ENCODE measurements at regions not wholly inside any gene's neighbourhood (a gene's known extent, or its start where the extent isn't known, plus 50 kb on each side); places are given as distances from the start of the nearest gene placed in this dataset.
A peak's percentile ranks its signal among the peaks of the same experiment; 100 is the strongest.

DNA sequence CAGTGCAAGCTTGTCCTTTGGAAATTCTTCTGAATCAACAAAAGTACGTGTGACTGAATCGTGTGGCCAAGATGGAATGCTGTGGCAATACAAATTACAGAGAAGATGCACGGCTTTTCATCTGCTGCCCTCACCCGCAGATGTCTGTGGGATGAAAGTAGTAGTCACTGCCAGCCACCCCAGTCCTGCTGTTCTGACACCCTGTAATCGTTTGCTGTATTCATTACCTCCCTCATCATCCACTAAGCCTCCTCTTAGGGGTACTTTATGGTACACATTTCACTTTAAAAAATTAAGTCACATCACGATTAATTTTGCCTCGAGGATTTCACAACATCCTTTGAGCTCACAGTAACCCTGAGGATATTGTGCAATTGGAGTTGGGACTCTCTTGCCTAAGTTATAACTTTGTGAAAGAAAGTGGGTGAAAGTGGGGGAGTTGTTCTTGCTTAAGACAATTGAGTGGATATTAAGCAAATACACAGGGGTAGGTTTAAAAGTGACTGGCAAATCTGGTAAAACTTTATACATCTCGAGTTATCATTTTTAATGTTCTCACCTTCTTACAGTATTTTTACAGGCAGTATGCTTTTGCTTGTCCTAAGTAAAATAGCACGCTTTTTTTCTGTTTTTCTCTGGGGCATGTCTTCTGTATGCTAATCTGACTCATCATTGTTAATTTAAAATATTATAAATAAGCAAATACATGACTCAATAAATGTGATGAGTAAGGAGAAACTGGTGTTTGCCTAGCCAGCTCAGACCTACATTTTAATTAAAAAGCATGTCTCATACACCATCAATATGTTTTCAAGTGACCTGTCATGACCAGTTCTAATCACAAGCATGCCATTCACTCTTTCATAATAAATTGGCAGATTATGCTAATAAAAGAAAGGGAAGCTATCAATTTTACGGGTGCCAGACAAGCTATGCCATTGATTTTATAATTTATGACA lies 680.9 kb downstream of the IRS1 start (continued):
- TF ChIP-seq, protein P1, sequence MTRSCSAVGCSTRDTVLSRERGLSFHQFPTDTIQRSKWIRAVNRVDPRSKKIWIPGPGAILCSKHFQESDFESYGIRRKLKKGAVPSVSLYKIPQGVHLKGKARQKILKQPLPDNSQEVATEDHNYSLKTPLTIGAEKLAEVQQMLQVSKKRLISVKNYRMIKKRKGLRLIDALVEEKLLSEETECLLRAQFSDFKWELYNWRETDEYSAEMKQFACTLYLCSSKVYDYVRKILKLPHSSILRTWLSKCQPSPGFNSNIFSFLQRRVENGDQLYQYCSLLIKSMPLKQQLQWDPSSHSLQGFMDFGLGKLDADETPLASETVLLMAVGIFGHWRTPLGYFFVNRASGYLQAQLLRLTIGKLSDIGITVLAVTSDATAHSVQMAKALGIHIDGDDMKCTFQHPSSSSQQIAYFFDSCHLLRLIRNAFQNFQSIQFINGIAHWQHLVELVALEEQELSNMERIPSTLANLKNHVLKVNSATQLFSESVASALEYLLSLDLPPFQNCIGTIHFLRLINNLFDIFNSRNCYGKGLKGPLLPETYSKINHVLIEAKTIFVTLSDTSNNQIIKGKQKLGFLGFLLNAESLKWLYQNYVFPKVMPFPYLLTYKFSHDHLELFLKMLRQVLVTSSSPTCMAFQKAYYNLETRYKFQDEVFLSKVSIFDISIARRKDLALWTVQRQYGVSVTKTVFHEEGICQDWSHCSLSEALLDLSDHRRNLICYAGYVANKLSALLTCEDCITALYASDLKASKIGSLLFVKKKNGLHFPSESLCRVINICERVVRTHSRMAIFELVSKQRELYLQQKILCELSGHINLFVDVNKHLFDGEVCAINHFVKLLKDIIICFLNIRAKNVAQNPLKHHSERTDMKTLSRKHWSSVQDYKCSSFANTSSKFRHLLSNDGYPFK (CRISPR knock-in tag; IDR thresholded peaks at IDR 0.05; ENCODE audit: borderline replicate concordance), result no peak
- TF ChIP-seq SMAD3 (CRISPR knock-in tag; IDR thresholded peaks at IDR 0.05), result peak; percentile 69; the same call in 1 of the 2 replicates
- TF ChIP-seq, protein P2, sequence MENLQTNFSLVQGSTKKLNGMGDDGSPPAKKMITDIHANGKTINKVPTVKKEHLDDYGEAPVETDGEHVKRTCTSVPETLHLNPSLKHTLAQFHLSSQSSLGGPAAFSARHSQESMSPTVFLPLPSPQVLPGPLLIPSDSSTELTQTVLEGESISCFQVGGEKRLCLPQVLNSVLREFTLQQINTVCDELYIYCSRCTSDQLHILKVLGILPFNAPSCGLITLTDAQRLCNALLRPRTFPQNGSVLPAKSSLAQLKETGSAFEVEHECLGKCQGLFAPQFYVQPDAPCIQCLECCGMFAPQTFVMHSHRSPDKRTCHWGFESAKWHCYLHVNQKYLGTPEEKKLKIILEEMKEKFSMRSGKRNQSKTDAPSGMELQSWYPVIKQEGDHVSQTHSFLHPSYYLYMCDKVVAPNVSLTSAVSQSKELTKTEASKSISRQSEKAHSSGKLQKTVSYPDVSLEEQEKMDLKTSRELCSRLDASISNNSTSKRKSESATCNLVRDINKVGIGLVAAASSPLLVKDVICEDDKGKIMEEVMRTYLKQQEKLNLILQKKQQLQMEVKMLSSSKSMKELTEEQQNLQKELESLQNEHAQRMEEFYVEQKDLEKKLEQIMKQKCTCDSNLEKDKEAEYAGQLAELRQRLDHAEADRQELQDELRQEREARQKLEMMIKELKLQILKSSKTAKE (CRISPR knock-in tag; IDR thresholded peaks at IDR 0.05; ENCODE audit: borderline replicate concordance), result no peak
- no peak for TF ChIP-seq ZNF768 (CRISPR knock-in tag; IDR thresholded peaks at IDR 0.05)
- peak; percentile 61 for TF ChIP-seq GATAD1 (CRISPR knock-in tag; IDR thresholded peaks at IDR 0.05)
- no peak for TF ChIP-seq ATM (IDR thresholded peaks at IDR 0.05; ENCODE audit: borderline replicate concordance)
- TF ChIP-seq SMYD3 (CRISPR knock-in tag; IDR thresholded peaks at IDR 0.05), result peak; percentile 81; the same call in 1 of the 2 replicates
- TF ChIP-seq GATAD2A (CRISPR knock-in tag; IDR thresholded peaks at IDR 0.05), result peak; percentile 99
- peak; percentile 94 for TF ChIP-seq MAFK (conservative IDR thresholded peaks at IDR 0.05 in 1 of 2, IDR thresholded peaks at IDR 0.05 in 1 of 2; ENCODE audit: low read length in 2 of 2)
- TF ChIP-seq, protein P3, sequence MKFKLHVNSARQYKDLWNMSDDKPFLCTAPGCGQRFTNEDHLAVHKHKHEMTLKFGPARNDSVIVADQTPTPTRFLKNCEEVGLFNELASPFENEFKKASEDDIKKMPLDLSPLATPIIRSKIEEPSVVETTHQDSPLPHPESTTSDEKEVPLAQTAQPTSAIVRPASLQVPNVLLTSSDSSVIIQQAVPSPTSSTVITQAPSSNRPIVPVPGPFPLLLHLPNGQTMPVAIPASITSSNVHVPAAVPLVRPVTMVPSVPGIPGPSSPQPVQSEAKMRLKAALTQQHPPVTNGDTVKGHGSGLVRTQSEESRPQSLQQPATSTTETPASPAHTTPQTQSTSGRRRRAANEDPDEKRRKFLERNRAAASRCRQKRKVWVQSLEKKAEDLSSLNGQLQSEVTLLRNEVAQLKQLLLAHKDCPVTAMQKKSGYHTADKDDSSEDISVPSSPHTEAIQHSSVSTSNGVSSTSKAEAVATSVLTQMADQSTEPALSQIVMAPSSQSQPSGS (CRISPR knock-in tag; IDR thresholded peaks at IDR 0.05), result peak; percentile 72; the same call in 1 of the 2 replicates
- TF ChIP-seq TBL1XR1 (IDR thresholded peaks at IDR 0.05; ENCODE audit: borderline replicate concordance, low read length, partially characterized antibody), result peak; percentile 98
- peak; percentile 47; the same call in 1 of the 2 replicates for TF ChIP-seq KMT2A (CRISPR knock-in tag; IDR thresholded peaks at IDR 0.05)
- TF ChIP-seq HOXA9 (CRISPR knock-in tag; IDR thresholded peaks at IDR 0.05; ENCODE audit: borderline replicate concordance), result no peak
- TF ChIP-seq, protein P4, sequence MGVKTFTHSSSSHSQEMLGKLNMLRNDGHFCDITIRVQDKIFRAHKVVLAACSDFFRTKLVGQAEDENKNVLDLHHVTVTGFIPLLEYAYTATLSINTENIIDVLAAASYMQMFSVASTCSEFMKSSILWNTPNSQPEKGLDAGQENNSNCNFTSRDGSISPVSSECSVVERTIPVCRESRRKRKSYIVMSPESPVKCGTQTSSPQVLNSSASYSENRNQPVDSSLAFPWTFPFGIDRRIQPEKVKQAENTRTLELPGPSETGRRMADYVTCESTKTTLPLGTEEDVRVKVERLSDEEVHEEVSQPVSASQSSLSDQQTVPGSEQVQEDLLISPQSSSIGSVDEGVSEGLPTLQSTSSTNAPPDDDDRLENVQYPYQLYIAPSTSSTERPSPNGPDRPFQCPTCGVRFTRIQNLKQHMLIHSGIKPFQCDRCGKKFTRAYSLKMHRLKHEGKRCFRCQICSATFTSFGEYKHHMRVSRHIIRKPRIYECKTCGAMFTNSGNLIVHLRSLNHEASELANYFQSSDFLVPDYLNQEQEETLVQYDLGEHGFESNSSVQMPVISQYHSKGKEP (CRISPR knock-in tag; IDR thresholded peaks at IDR 0.05), result no peak
- TF ChIP-seq, protein P5, sequence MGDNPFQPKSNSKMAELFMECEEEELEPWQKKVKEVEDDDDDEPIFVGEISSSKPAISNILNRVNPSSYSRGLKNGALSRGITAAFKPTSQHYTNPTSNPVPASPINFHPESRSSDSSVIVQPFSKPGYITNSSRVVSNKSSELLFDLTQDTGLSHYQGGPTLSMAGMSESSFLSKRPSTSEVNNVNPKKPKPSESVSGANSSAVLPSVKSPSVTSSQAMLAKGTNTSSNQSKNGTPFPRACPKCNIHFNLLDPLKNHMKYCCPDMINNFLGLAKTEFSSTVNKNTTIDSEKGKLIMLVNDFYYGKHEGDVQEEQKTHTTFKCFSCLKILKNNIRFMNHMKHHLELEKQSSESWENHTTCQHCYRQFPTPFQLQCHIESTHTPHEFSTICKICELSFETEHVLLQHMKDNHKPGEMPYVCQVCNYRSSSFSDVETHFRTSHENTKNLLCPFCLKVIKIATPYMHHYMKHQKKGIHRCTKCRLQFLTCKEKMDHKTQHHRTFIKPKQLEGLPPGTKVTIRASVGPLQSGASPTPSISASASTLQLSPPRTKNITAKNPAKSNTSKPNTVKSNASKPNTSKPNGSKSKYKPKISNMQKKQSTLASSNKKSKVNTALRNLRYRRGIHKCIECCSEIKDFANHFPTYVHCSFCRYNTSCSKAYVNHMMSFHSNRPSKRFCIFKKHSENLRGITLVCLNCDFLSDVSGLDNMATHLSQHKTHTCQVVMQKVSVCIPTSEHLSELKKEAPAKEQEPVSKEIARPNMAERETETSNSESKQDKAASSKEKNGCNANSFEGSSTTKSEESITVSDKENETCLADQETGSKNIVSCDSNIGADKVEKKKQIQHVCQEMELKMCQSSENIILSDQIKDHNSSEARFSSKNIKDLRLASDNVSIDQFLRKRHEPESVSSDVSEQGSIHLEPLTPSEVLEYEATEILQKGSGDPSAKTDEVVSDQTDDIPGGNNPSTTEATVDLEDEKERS (CRISPR knock-in tag; IDR thresholded peaks at IDR 0.05), result peak; percentile 52; the same call in 1 of the 2 replicates
- no peak for TF ChIP-seq ZNF451 (CRISPR knock-in tag; IDR thresholded peaks at IDR 0.05)
- no peak for TF ChIP-seq SRSF4 (IDR thresholded peaks at IDR 0.05; ENCODE audit: low read depth, low read length, poor library complexity, severe bottlenecking)
